ENCODE measurements at regions not wholly inside any gene's neighbourhood (a gene's known extent, or its start where the extent isn't known, plus 50 kb on each side); places are given as distances from the start of the nearest gene placed in this dataset.
"Not testable (repeated sequence)": the region's sequence is repeated elsewhere in the genome, so short reads cannot be mapped to it uniquely, and the experiment has no call there.

- H3K14ac ChIP-seq (ENCODE audit: low read length); H4K12ac ChIP-seq (ENCODE audit: low read depth, low read length); H2AFZ ChIP-seq (ENCODE audit: insufficient read depth, low read length, poor library complexity); H3K9ac ChIP-seq (ENCODE audit: low read length); H3K27me3 ChIP-seq (ENCODE audit: insufficient read depth, low read length); H3K79me2 ChIP-seq (ENCODE audit: control insufficient read depth, insufficient read depth, low read length, poor library complexity); H2BK120ac ChIP-seq (ENCODE audit: insufficient read depth, low read length, poor library complexity); H3K4ac ChIP-seq (ENCODE audit: low read depth, low read length); H4K91ac ChIP-seq (ENCODE audit: low read depth, low read length); H3K36me3 ChIP-seq (ENCODE audit: control insufficient read depth in 1 of 2, insufficient read depth in 2 of 2, low read length in 2 of 2); H3K4me1 ChIP-seq (ENCODE audit: control insufficient read depth in 1 of 2, insufficient read depth in 2 of 2, low read length in 2 of 2); H3K9me3 ChIP-seq (ENCODE audit: insufficient read depth, low read depth, low read length); H2AK5ac ChIP-seq (ENCODE audit: low read length); H3K23ac ChIP-seq (ENCODE audit: low read length); H3K4me2 ChIP-seq (ENCODE audit: low read length); H4K8ac ChIP-seq (ENCODE audit: low read depth, low read length); DNase-seq; H3K4me3 ChIP-seq (ENCODE audit: low read depth, low read length); H3K18ac ChIP-seq (ENCODE audit: low read length); H2BK5ac ChIP-seq (ENCODE audit: low read depth, low read length, poor library complexity); H3K79me1 ChIP-seq (ENCODE audit: low read length); H3K27ac ChIP-seq (ENCODE audit: low read depth, low read length); H2BK12ac ChIP-seq (ENCODE audit: low read length): not testable (repeated sequence)
- no CpG with 5 or more reads among the region's 10 CpGs for WGBS (ENCODE audit: extremely low coverage, insufficient coverage, insufficient read length)
Observed at GRCh38 chr6:33520636-33521488, 59.2 kb downstream of the BAK1 start.

GRCh38 chr6:33521489-33522091 is 58.5 kb downstream of the BAK1 start:
- H3K23ac ChIP-seq (ENCODE audit: low read length), result no peak overlapping the region
- H3K14ac ChIP-seq (ENCODE audit: low read length), result no peak overlapping the region
- no peak overlapping the region for H2AFZ ChIP-seq (ENCODE audit: insufficient read depth, low read length, poor library complexity)
- H2BK12ac ChIP-seq (ENCODE audit: low read length), result no peak overlapping the region
- no peak overlapping the region for H4K91ac ChIP-seq (ENCODE audit: low read depth, low read length)
- H2AK5ac ChIP-seq (ENCODE audit: low read length), result no peak overlapping the region
- peaks cover 2% of the 10 kb centered on the region for H3K9me3 ChIP-seq (ENCODE audit: insufficient read depth, low read depth, low read length)
- H3K79me1 ChIP-seq (ENCODE audit: low read length), result no peaks in the 10 kb centered on the region
- no peak overlapping the region for H3K4me2 ChIP-seq (ENCODE audit: low read length)
- H3K27ac ChIP-seq (ENCODE audit: low read depth, low read length), result no peak overlapping the region
- no peak overlapping the region for H3K4me3 ChIP-seq (ENCODE audit: low read depth, low read length)
- H3K18ac ChIP-seq (ENCODE audit: low read length), result no peak overlapping the region
- no peak overlapping the region for H2BK5ac ChIP-seq (ENCODE audit: low read depth, low read length, poor library complexity)
- H3K9ac ChIP-seq (ENCODE audit: low read length), result no peak overlapping the region
- no peak overlapping the region for H2BK120ac ChIP-seq (ENCODE audit: insufficient read depth, low read length, poor library complexity)
- no peak overlapping the region for H4K8ac ChIP-seq (ENCODE audit: low read depth, low read length)
- H4K12ac ChIP-seq (ENCODE audit: low read depth, low read length), result no peak overlapping the region
- H3K4me1 ChIP-seq (ENCODE audit: control insufficient read depth in 1 of 2, insufficient read depth in 2 of 2, low read length in 2 of 2), result no peaks in the 10 kb centered on the region
- no peak for DNase-seq
- no peak overlapping the region for H3K4ac ChIP-seq (ENCODE audit: low read depth, low read length)
- H3K27me3 ChIP-seq (ENCODE audit: insufficient read depth, low read length), result peaks cover 2% of the 10 kb centered on the region
- no peaks in the 10 kb centered on the region for H3K79me2 ChIP-seq (ENCODE audit: control insufficient read depth, insufficient read depth, low read length, poor library complexity)
- no CpG with 5 or more reads among the region's 47 CpGs for WGBS (ENCODE audit: extremely low coverage, insufficient coverage, insufficient read length)
- no peaks in the 10 kb centered on the region for H3K36me3 ChIP-seq (ENCODE audit: control insufficient read depth in 1 of 2, insufficient read depth in 2 of 2, low read length in 2 of 2)

All from trophoblast cell (in vitro differentiated cells and primary cell).